Endothelial cell (in vitro differentiated cells): ENCODE measurements at regions not wholly inside any gene's neighbourhood (a gene's known extent, or its start where the extent isn't known, plus 50 kb on each side); places are given as distances from the start of the nearest gene placed in this dataset.

Experiments
- DNase-seq: peaks from one replicate; pipeline ENCODE4 v3.0.0; 2021; ENCODE audit warnings: low spot score
- H3K27ac Mint-ChIP-seq: one replicate; pipeline ENCODE4 v1.8.0; 2021; ENCODE audit warnings: mixed read lengths, inconsistent platforms; ENCODE audit not compliant: unreplicated experiment
- H3K27me3 Mint-ChIP-seq: one replicate; pipeline ENCODE4 v1.8.0; 2021; ENCODE audit warnings: mild to moderate bottlenecking, moderate library complexity, mixed read lengths, inconsistent platforms; ENCODE audit not compliant: unreplicated experiment
- H3K36me3 Mint-ChIP-seq: one replicate; pipeline ENCODE4 v1.8.0; 2021; ENCODE audit warnings: mild to moderate bottlenecking, low read depth, mixed read lengths, inconsistent platforms; ENCODE audit not compliant: unreplicated experiment
- H3K4me1 Mint-ChIP-seq: one replicate; pipeline ENCODE4 v1.8.0; 2021; ENCODE audit warnings: mild to moderate bottlenecking, mixed read lengths, inconsistent platforms; ENCODE audit not compliant: unreplicated experiment
- H3K4me3 Mint-ChIP-seq: one replicate; pipeline ENCODE4 v1.8.0; 2021; ENCODE audit warnings: mild to moderate bottlenecking, mixed read lengths, inconsistent platforms; ENCODE audit not compliant: unreplicated experiment
- H3K9me3 Mint-ChIP-seq: one replicate; pipeline ENCODE4 v1.8.0; 2021; ENCODE audit warnings: mixed read lengths, inconsistent platforms; ENCODE audit not compliant: unreplicated experiment
- CTCF ChIP-seq: fragments of 200-600 bp; sonication (generic); IDR thresholded peaks from one replicate; pipeline ENCODE4 v1.5.0; 2021; ENCODE audit warnings: antibody characterized with exemption; ENCODE audit not compliant: unreplicated experiment

GRCh38 chr10:111516144-111516543 is 439.3 kb downstream of the ADRA2A start:
- H3K27ac Mint-ChIP-seq, result no peak overlapping the region
- no peaks in the 10 kb centered on the region for H3K27me3 Mint-ChIP-seq
- no peak overlapping the region for H3K4me3 Mint-ChIP-seq
- DNase-seq, result no peak
- H3K4me1 Mint-ChIP-seq, result no peaks in the 10 kb centered on the region
- no peak for TF ChIP-seq CTCF
- H3K9me3 Mint-ChIP-seq, result no peaks in the 10 kb centered on the region
- H3K36me3 Mint-ChIP-seq, result no peaks in the 10 kb centered on the region

- no peak for TF ChIP-seq CTCF
- no peak overlapping the region for H3K27ac Mint-ChIP-seq
- no peaks in the 10 kb centered on the region for H3K27me3 Mint-ChIP-seq
- no peaks in the 10 kb centered on the region for H3K4me1 Mint-ChIP-seq
- no peak overlapping the region for H3K4me3 Mint-ChIP-seq
- no peak for DNase-seq
- no peaks in the 10 kb centered on the region for H3K36me3 Mint-ChIP-seq
- H3K9me3 Mint-ChIP-seq, result no peaks in the 10 kb centered on the region
Measured at GRCh38 chr10:111522141-111522540, 445.3 kb downstream of the ADRA2A start.

DNA sequence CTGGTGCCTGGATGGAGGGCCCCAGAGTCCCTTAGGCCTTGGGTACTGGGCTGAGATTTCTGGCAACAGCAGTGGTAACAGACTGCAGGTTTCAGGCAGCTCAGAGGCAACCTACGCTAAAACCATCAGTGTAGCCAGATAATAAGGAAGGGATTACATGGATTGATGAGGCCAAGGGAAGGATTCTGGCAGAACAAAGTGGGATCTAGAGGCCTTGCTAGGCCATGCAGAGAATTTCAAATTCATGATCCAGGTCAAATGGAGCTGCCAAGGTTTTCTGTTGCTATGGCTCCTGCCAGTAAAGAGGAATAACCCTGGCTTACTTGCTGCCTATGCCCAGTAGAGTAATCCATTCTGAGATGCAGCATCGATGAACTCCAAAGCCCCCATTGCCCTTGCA is 445.7 kb downstream of the ADRA2A start:
- H3K4me3 Mint-ChIP-seq, result no peak overlapping the region
- H3K27ac Mint-ChIP-seq, result no peak overlapping the region
- TF ChIP-seq CTCF, result no peak
- DNase-seq, result no peak
- H3K9me3 Mint-ChIP-seq, result no peaks in the 10 kb centered on the region
- H3K27me3 Mint-ChIP-seq, result no peaks in the 10 kb centered on the region
- H3K4me1 Mint-ChIP-seq, result no peaks in the 10 kb centered on the region
- H3K36me3 Mint-ChIP-seq, result no peaks in the 10 kb centered on the region

- Mint-ChIP-seq H3K27ac (no peak overlapping the region), H3K4me1 (no peaks in the 10 kb centered on the region), H3K36me3 (no peaks in the 10 kb centered on the region), H3K4me3 (no peak overlapping the region), H3K27me3 (no peaks in the 10 kb centered on the region), H3K9me3 (no peaks in the 10 kb centered on the region)
- TF ChIP-seq CTCF, result no peak
- DNase-seq, result no peak
Measured at GRCh38 chr10:111523016-111523415, 446.2 kb downstream of the ADRA2A start.

DNA sequence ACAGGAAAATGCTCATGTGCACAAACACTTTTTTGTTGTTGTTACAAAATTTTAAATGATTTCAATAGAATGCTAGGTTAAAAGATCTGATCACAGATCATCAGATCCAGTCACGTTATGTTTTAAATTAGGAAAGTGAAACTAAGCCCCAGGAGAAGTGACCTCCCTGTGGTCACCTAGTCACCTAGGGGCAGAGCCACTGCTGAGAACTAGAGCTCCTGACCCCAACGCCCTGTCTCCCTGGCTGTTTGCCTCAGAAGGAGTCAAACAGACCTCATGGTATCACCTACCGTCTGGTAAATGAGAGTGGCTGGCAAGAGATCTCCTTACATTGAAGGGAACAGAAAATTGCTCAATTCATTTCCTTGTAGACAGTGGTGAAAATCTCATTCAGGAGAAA is 447.3 kb downstream of the ADRA2A start:
- Mint-ChIP-seq H3K4me1 (no peaks in the 10 kb centered on the region), H3K27me3 (no peaks in the 10 kb centered on the region), H3K27ac (no peak overlapping the region), H3K36me3 (no peaks in the 10 kb centered on the region), H3K4me3 (no peak overlapping the region), H3K9me3 (no peaks in the 10 kb centered on the region)
- no peak for TF ChIP-seq CTCF
- DNase-seq, result no peak
